SHP77 treated with DMSO at 0.1 percent for 48 hours (cell line): ENCODE measurements at regions not wholly inside any gene's neighbourhood (a gene's known extent, or its start where the extent isn't known, plus 50 kb on each side); places are given as distances from the start of the nearest gene placed in this dataset.

ENCODE experiments used
- DNase-seq: peaks from one replicate; lab custom pipeline; 2025; lab: John Stamatoyannopoulos, UW

DNA sequence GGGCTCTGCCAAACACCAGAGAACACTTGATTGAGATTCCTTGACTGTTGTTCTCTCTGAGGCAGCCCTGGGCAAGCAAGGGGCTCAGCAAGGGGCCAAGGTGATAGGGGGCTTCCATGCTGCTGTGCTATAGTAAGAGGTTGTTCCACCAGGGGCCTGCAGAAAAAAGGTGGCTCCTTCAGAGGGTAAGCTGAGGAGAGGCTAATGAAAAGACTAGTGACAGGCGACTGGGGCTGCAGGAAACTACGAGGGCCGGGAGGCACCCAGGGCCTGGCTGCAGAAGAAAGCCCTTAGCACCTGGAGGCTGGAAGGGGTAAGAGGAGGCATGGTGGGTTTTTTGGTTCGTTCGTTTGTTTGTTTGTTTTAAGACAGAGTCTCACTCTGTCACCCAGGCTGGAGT, 88.0 kb upstream of the CTNNA1 start:
- no peak for DNase-seq

DNA sequence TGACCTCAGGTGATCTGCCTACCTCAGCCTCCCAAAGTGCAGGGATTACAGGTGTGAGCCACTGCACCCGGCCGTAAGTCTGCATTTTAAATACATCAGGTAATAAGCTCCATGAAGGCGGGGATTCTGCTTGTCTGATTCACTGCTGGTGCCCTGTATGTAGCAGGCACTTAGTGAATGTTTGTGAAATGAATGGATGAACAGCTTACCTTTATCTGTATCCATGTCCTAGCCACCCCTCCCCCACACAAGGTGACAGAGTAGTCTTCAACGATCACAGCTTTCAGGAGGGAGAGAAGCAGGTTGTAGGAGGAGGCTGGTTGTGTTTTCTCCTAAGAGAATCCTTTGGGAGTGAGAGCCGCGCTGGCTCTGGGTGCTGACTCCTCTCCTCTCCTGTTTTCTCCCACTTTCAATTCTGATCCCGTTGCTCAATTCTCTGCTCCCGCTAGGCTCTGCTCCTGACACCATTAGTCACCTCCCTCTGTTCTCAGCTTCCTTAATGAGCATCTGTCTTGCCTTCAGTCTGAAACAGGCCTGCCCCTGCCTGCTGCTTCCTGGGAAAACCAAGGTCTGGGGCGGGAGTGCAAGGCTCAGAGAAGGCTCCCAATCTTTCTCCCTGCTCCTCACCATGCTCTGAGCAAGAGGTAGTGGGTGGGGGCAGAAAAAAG, 88.8 kb upstream of the CTNNA1 start:
- DNase-seq = no peak

GRCh38 chr5:138663561-138663960, 88.4 kb upstream of the HSPA9 start:
- no peak for DNase-seq

GRCh38 chr5:138663009-138663408, 87.8 kb upstream of the HSPA9 start:
- DNase-seq = no peak

- no peak for DNase-seq
Measured at GRCh38 chr5:138662599-138662998, 87.4 kb upstream of the HSPA9 start.

DNA sequence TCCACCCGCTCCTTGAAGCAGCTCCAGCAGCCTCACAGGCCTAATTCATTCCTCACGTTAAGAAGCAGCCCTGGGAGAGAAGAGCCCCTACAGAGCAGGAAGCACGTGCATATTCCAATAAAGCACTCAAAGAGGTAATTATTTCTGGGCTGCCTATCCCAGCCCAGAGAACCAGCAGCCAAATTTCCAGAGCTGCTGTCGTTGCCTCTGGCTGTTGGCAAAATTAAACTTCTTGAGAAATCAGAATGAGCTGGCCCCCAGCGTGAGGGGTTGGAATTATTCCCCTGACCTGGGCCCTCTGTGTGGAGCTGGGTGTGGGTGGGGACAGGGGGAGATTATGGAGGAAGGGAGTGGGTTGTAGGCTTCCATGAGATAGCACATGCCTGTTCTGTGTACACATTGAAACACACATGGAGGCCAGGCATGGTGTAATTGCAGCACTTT, 86.8 kb upstream of the HSPA9 start:
- no peak for DNase-seq

GRCh38 chr5:138661291-138661960, 86.2 kb upstream of the HSPA9 start:
- DNase-seq = no peak

DNA sequence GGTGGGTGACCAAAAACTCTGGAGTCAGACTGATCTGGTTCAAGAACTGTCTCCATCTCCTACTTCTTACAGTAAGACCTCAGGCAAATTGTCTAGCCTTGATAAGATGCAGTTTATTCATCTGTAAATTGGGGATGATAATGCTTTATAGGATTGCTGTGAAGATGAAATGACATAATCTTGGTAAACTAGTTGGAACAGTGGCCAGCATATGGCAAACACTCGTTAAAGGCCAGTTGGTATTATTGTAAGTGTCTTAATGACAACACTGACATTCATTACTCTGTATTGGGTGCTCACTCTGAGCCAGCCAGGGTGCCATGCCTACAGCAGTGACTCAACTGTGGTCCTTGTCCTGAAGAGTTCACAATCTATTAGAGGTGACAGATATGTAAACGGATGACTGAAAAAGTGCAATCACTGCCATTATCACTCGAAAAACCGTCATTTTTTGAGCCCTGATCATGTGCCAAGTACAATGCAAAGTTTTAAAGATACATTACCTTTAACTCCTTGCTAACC, 84.9 kb upstream of the HSPA9 start:
- no peak for DNase-seq

DNA sequence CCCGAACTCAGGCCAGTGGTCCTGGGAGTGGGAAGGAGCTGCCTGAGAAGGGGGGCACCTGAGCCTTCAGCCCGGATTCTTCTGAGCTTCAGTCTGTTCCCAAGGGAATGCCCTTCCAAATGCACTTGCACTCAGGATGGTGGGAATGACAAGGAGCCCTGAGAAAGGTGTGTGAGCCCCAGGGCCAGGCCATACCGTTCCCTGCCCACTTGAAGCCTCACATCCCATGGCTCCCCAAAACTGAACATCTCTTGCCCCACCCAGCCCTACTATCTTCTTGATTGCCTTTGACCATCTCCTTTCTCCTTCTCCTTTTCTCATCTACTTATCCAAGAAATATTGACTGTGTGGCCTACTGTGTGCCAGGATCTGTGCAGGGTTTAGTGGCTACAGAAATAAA, 84.4 kb upstream of the HSPA9 start:
- DNase-seq = no peak

DNA sequence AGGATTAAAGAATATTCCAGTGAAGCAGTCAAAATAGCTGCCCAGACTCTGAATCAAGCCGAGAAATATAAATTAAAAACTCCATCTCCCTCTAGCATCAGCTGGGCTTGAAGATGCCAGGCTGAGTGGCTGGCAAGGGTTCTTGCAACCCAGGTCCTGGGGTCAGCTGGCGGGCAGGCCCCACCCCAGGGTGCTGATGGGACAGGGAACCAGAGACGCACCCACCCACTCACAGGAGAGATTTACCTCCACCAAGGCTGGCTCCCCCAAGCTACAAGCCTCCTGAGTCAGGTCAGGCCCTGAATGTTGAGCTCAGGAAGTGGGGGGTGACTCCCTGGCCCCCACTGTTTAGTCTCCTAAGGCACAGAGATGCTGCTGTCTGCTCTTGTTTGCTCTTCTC, 83.9 kb upstream of the HSPA9 start:
- DNase-seq = no peak

DNA sequence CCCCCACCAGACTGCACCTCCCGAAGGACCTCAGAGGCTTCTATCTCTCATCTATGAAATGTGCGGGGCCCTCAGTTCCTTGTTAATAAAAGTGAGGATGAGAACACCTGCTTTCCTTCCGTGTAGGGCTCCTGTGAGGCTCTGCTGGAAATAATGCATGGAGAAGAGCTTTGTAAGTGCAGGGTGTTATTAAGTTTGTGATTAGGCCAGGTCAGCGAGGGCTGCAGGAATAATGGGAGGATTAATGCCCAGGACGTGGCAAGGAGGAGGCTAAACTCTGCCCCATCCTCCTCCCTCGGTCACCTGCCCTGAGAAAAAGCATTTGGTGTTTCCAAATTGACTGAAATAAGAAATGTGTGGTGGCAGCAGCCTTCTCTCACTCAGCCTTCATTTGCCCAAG, 83.5 kb upstream of the HSPA9 start:
- no peak for DNase-seq

- no peak for DNase-seq
Measured at GRCh38 chr5:138657360-138657759, 82.2 kb upstream of the HSPA9 start.

DNA sequence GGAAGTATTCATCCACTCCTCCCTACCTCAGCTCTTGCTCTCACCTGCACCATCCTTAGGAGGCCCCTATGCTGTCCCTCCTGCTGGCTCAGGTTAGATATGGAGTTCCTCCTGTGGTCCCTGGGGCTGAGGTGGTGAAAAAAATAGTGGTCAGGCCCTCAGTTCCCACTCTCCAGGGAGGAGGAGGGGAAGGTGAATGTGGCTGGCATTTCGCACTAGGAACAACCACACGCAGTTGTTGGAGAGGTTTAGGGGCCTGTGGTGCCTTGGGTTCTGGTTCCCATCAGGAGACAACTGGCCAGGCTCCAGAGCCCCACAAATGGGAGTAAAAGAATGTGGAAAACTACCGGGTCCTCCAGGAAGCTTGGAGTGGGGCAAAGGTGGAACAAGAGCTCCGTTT, 81.7 kb upstream of the HSPA9 start:
- no peak for DNase-seq

GRCh38 chr5:138655530-138656190, 80.5 kb upstream of the HSPA9 start:
- no peak for DNase-seq

GRCh38 chr5:138654281-138654867, 79.2 kb upstream of the HSPA9 start:
- no peak for DNase-seq

DNA sequence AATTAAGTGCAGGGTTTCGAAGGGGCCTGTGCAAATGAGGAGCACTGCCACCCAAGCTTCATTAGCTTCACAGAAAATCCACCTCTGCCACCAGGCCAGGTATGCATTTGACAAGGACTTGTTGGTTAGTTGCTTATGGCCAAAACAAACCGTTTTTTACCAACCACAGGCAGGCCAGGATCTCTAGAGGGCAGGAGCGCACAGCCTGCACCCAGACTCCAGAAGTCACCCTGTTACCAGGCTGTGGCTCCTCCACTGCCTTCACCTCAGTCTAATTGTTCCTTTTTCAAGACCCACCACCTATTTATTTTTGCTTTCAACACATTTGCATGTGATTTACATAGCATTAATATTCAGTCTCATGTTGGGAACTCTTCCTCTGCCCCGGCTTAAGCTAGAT, 78.3 kb upstream of the HSPA9 start:
- DNase-seq = no peak

- DNase-seq = no peak
Measured at GRCh38 chr5:138651767-138652117, 76.5 kb upstream of the HSPA9 start.

DNA sequence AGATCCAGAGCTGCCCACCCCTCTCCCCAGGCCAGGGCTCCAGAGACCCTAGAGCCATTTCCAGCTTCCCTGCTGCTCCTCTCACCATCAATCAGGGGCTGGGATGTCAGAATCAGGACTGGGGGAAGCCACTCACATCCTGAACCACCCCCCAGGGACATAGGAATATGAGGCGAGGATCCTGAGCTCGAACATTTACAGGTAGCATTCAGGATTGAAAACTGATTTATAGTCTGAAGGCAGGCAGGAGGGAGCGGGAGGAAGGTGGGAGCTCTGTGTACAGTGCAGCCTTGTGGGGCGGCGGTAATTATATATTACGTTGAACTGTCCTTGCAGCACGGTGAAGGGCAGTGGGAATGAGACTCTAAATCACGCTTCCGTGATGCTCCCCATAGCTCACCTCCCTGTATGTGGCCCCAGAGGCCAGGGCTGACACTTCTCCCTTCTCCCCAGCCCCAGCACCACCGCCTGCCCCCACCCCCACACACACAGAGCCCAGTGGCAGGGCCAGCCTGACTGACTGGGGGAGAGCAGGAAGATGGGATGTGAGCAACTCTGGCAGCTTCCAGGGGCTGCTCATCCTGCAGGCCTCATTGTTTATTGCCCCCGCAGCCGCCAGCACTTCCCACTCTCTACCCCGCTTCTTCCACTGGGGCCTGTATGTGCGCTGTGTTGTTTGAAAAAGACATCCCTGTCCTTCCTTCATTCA, 76.0 kb upstream of the HSPA9 start:
- no peak for DNase-seq

DNA sequence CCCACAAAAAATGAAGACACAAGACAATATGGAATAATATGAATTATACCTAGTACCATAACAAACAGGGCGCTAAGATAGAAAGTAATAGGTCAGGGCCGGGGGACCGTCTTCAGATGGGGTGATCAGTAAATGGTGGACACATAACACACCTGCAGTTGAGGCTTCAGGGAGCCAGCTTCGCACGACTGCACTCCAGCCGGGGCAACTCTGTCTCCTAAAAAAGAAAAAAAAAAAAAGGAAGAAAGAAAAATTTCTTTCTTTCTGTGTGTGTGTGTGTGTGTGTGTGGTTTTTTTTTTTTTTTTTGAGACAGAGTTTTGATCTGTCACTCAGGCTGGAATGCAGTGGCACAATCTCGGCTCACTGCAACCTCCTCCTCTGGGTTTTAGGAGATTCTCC, 75.0 kb upstream of the HSPA9 start:
- DNase-seq = no peak

DNA sequence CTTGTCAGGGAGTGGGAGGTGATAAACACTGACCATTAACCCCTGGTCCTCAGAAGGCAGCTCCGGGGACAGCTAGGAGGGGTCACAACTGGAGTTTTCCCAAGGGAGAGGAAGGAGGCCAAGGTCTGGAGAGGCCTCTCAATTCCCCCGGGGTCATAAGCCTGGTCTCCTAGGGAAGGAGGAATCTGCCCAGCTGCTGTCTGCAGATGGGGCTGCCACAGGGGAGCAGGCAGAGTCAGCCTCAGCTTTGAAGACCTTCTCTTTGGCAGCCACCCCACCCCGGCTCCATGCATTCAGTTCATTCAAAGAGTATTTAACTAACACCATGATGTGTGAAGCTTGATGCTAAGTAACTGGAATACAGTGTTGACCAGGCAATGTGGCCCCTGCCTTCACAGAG, 74.6 kb upstream of the HSPA9 start:
- DNase-seq = no peak

DNA sequence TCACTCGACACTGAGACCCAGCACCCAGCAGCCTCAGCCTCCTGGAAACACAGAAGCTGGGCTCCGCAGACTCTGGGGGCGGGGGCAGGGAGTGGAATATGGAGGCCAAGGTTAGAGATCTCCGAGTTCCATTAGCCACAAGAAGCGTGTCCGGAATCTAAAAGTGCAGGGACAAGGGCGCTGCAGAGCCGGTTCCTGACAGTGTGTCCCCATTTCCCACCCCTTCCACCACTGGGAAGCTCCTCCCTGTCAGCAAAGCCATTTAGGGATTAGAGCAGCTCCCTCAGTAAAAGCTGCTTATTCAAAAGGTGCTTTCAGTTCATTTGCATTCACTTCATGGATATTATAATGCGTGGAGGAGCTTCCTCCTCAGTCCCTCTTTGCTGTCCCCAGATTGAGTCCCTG, 74.1 kb upstream of the HSPA9 start:
- no peak for DNase-seq

DNA sequence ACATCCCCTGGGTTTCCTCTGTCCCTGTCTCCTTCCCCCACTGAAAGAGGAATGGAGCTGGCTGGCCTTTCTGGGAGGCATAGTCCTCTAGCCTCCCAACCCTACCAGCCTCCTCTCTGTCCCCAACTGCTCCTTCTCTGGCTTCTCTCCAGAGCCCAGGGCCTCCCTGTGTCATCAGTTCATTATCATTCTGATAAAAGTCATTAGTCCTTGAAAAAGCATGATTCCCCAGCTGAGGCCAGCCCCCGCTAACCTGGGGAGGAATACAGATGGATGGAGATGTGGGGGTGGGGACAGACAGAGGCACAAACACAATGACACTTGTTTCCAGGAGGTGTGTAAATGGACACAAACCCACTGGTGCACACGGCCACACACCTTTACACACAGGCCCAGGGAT, 73.6 kb upstream of the HSPA9 start:
- DNase-seq = no peak
